B cell (primary cell): ENCODE measurements at regions not wholly inside any gene's neighbourhood (a gene's known extent, or its start where the extent isn't known, plus 50 kb on each side); places are given as distances from the start of the nearest gene placed in this dataset.

ENCODE experiments used
- ATAC-seq: fragments of 200-7000 bp; cut with Tn5 transposase; one replicate; pipeline ENCODE4 v1.10.0; 2021; ENCODE audit warnings: low read depth, mild to moderate bottlenecking, moderate number of reproducible peaks, moderate library complexity
- CTCF ChIA-PET: fragments of 350-600 bp; sonication (Branson Sonifier 250); formaldehyde crosslinking; loops from one replicate; lab custom pipeline; 2021; ENCODE audit warnings: antibody characterized with exemption, inconsistent platforms; lab: Charles Lee
- POLR2A ChIA-PET: fragments of 350-600 bp; sonication (Branson Sonifier 250); formaldehyde crosslinking; loops from one replicate; lab custom pipeline; 2021; ENCODE audit warnings: antibody characterized with exemption; lab: Charles Lee
- DNase-seq: peaks from one replicate; pipeline ENCODE4 v3.0.0; 2013
- H2AFZ ChIP-seq: 2 replicates; pipeline ENCODE4 v1.6.1; 2012; ENCODE audit warnings: mild to moderate bottlenecking, low read depth, low read length; ENCODE audit not compliant: insufficient read depth, poor library complexity, severe bottlenecking
- H3K27ac ChIP-seq, 2 donors: 1 replicate in 1 of 2; 2 replicates in 1 of 2; pipeline ENCODE4 v1.5.1; 2012 to 2013; ENCODE audit warnings: low read length in 2 of 2, mild to moderate bottlenecking in 2 of 2, moderate library complexity in 1 of 2
- H3K27me3 ChIP-seq, 4 experiments: fragments of 200-600 bp in 1 of 4; sonication (generic) in 1 of 4; replicated peaks in 1 of 4; 1 replicate in 2 of 4; 2 replicates in 2 of 4; pipeline versions ENCODE4 v1.6.1 to v1.7.0; 2013 to 2016; ENCODE audit warnings: low read length in 3 of 4, mild to moderate bottlenecking in 2 of 4, mixed read lengths in 1 of 4, moderate library complexity in 1 of 4; ENCODE audit not compliant: insufficient read depth in 4 of 4, control insufficient read depth in 3 of 4; ENCODE audit errors: control extremely low read depth in 1 of 4
- H3K36me3 ChIP-seq, 2 experiments: replicated peaks in 1 of 2; 1 replicate in 1 of 2; 2 replicates in 1 of 2; pipeline versions ENCODE4 v1.6.1 to v1.7.1; 2013; ENCODE audit warnings: low read length in 1 of 2; ENCODE audit not compliant: insufficient read depth in 2 of 2, control insufficient read depth in 1 of 2; ENCODE audit errors: control extremely low read depth in 1 of 2, extremely low read depth in 1 of 2
- H3K4me1 ChIP-seq, 2 donors: fragments of 200-600 bp in 1 of 2; sonication (generic) in 1 of 2; 1 replicate in 1 of 2; 2 replicates in 1 of 2; pipeline versions ENCODE4 v1.5.1 to v1.6.1; 2013 to 2017; ENCODE audit warnings: low read length in 2 of 2; ENCODE audit not compliant: control insufficient read depth in 2 of 2, insufficient read depth in 2 of 2
- H3K4me2 ChIP-seq: replicated peaks from 2 replicates; pipeline ENCODE3; 2012; ENCODE audit warnings: mild to moderate bottlenecking, low read depth, low read length; ENCODE audit not compliant: poor library complexity, severe bottlenecking
- H3K4me3 ChIP-seq, 5 experiments: fragments of 200-600 bp in 1 of 5; sonication (generic) in 1 of 5; 1 replicate in 3 of 5; 2 replicates in 2 of 5; pipeline versions ENCODE4 v1.5.1 to v1.7.0; 2011 to 2016; ENCODE audit warnings: low read length in 4 of 5, mild to moderate bottlenecking in 4 of 5, low read depth in 2 of 5, control low read depth in 1 of 5, moderate library complexity in 1 of 5; ENCODE audit not compliant: insufficient read depth in 1 of 5; ENCODE audit errors: control extremely low read depth in 1 of 5, extremely low read depth in 1 of 5
- H3K79me2 ChIP-seq: fragments of 200-600 bp; sonication (generic); one replicate; pipeline ENCODE4 v1.6.0; 2016; ENCODE audit warnings: low read length; ENCODE audit not compliant: control insufficient read depth, insufficient read depth
- H3K9ac ChIP-seq: fragments of 200-600 bp; sonication (generic); 2 replicates; pipeline ENCODE4 v1.6.1; 2017; ENCODE audit warnings: mild to moderate bottlenecking, low read length, moderate library complexity
- H3K9me3 ChIP-seq, 3 donors: one replicate each; pipeline versions ENCODE4 v1.6.1 to v1.7.1; 2013; ENCODE audit warnings: low read length in 2 of 3; ENCODE audit not compliant: control insufficient read depth in 2 of 3, insufficient read depth in 1 of 3; ENCODE audit errors: control extremely low read depth in 1 of 3
- H4K20me1 ChIP-seq: 2 replicates; pipeline ENCODE4 v1.6.0; 2012; ENCODE audit warnings: mild to moderate bottlenecking, low read length; ENCODE audit not compliant: insufficient read depth, control insufficient read depth, poor library complexity, severe bottlenecking
- H3K27ac Mint-ChIP-seq: one replicate; pipeline ENCODE4 v1.8.0; 2021; ENCODE audit warnings: mixed read lengths
- H3K27me3 Mint-ChIP-seq: one replicate; pipeline ENCODE4 v1.8.0; 2021; ENCODE audit warnings: mixed read lengths
- H3K4me1 Mint-ChIP-seq: one replicate; pipeline ENCODE4 v1.8.0; 2021; ENCODE audit warnings: mixed read lengths
- H3K4me3 Mint-ChIP-seq: one replicate; pipeline ENCODE4 v1.8.0; 2021; ENCODE audit warnings: mixed read lengths
- H3K9me3 Mint-ChIP-seq: one replicate; pipeline ENCODE4 v1.8.0; 2022; ENCODE audit warnings: mixed read lengths; ENCODE audit not compliant: insufficient read depth
- CTCF ChIP-seq: fragments of 200-600 bp; IDR thresholded peaks from one replicate; pipeline ENCODE4 v1.8.0; 2022; ENCODE audit warnings: antibody characterized with exemption, mild to moderate bottlenecking
- EZH2 ChIP-seq: IDR thresholded peaks from 2 replicates; pipeline ENCODE4 v1.6.1; 2012; ENCODE audit warnings: borderline replicate concordance, low read depth, mild to moderate bottlenecking, moderate library complexity, low read length; ENCODE audit not compliant: insufficient read depth, poor library complexity, severe bottlenecking
- WGBS: methylation state at CpG from one replicate; pipeline ENCODE4 v1.1.5; 2013; ENCODE audit warnings: missing lambda C conversion rate; ENCODE audit not compliant: insufficient coverage; 5-methylcytosine and 5-hydroxymethylcytosine counted together
- intact Hi-C: fragments of 100-400 bp; cut with micrococcal nuclease; formaldehyde crosslinking; loops from one replicate; pipeline ENCODE4 v1.10.0; 2022

- Histone ChIP-seq H3K36me3 (no peaks in the 10 kb centered on the region), H3K9ac (no peak overlapping the region), H3K9me3 (peaks cover 0 to 8% (median 0%) of the 10 kb centered on the region in 3 donors), H3K4me2 (no peak overlapping the region), H3K79me2 (no peaks in the 10 kb centered on the region), H3K27me3 (no peaks in the 10 kb centered on the region), H3K4me1 (no peaks in the 10 kb centered on the region), H3K4me3 (no peak overlapping the region), H2AFZ (no peak overlapping the region), H3K27ac (no peak overlapping the region), H4K20me1 (no peaks in the 10 kb centered on the region)
- ChIA-PET POLR2A (no interaction called here), CTCF (interaction anchor here (0.6 kb wide), 1 partner anchor 12 kb away, joined by 4 read pairs; no protein-coding TSS in a partner anchor)
- no peak for ATAC-seq
- intact Hi-C loops: no loop called here
- Mint-ChIP-seq H3K4me1 (peaks cover 5% of the 10 kb centered on the region), H3K27me3 (no peaks in the 10 kb centered on the region), H3K4me3 (no peak overlapping the region), H3K27ac (no peak overlapping the region), H3K9me3 (peaks cover 1% of the 10 kb centered on the region)
- DNase-seq: no peak
- TF ChIP-seq EZH2 (no peak), CTCF (no peak)
- WGBS: 91% methylated on average over 5 of the region's 5 CpGs
These were observed 223.4 kb downstream of the ICE1 start for GRCh38 chr5:5645891-5646290.

GRCh38 chr5:5645198-5645597 is 222.7 kb downstream of the ICE1 start:
- intact Hi-C loops: no loop called here
- ChIA-PET CTCF (no interaction called here), POLR2A (no interaction called here)
- H3K4me3 Mint-ChIP-seq: no peak overlapping the region
- no peak for TF ChIP-seq EZH2
- no peak for TF ChIP-seq CTCF
- Histone ChIP-seq H3K9me3 (peaks cover 0 to 8% (median 0%) of the 10 kb centered on the region in 3 donors), H3K4me1 (no peaks in the 10 kb centered on the region), H4K20me1 (no peaks in the 10 kb centered on the region), H3K27ac (no peak overlapping the region), H3K79me2 (no peaks in the 10 kb centered on the region), H3K27me3 (no peaks in the 10 kb centered on the region), H3K36me3 (no peaks in the 10 kb centered on the region), H3K4me3 (no peak overlapping the region), H3K9ac (no peak overlapping the region), H3K4me2 (no peak overlapping the region), H2AFZ (no peak overlapping the region)
- peaks cover 3% of the 10 kb centered on the region for H3K4me1 Mint-ChIP-seq
- H3K27ac Mint-ChIP-seq: no peak overlapping the region
- ATAC-seq: no peak
- peaks cover under 1% of the 10 kb centered on the region for H3K9me3 Mint-ChIP-seq
- no peak for DNase-seq
- no peaks in the 10 kb centered on the region for H3K27me3 Mint-ChIP-seq
- 80% methylated on average over 2 of the region's 2 CpGs for WGBS
